SK-N-SH treated with all-trans-retinoic acid at 6 μM for 48 hours (cell line): ENCODE measurements at regions not wholly inside any gene's neighbourhood (a gene's known extent, or its start where the extent isn't known, plus 50 kb on each side); places are given as distances from the start of the nearest gene placed in this dataset.

Source experiments
- ATAC-seq: fragments of 200-7000 bp; cut with Tn5 transposase; 3 replicates; pipeline ENCODE4 v1.9.1; 2020; ENCODE audit warnings: mild to moderate bottlenecking, moderate library complexity
- ARNTL ChIP-seq: fragments of 450-650 bp; formaldehyde crosslinking; IDR thresholded peaks from 2 replicates; pipeline ENCODE4 v1.5.0; 2020; ENCODE audit warnings: low read depth, mild to moderate bottlenecking, moderate library complexity, borderline replicate concordance
- CSDC2 ChIP-seq: fragments of 250-450 bp; sonication (Bioruptor Pico); IDR thresholded peaks from 2 replicates; pipeline ENCODE4 v1.5.0; 2020; ENCODE audit warnings: mild to moderate bottlenecking, moderate library complexity
- ESRRG ChIP-seq: fragments of 250-450 bp; sonication (Bioruptor Pico); IDR thresholded peaks from 2 replicates; pipeline ENCODE4 v1.6.1; 2021; ENCODE audit warnings: mild to moderate bottlenecking
- GLIS3 ChIP-seq: fragments of 250-450 bp; sonication (Bioruptor Pico); IDR thresholded peaks from 2 replicates; pipeline ENCODE4 v1.5.0; 2020; ENCODE audit warnings: mild to moderate bottlenecking, moderate library complexity
- ISL1 ChIP-seq: fragments of 250-450 bp; sonication (Bioruptor Pico); IDR thresholded peaks from 2 replicates; pipeline ENCODE4 v2.1.2; 2022; ENCODE audit warnings: mild to moderate bottlenecking, moderate library complexity
- OSR1 ChIP-seq: fragments of 250-450 bp; sonication (Bioruptor Pico); IDR thresholded peaks from 2 replicates; pipeline ENCODE4 v1.8.0; 2022; ENCODE audit warnings: moderate library complexity, mild to moderate bottlenecking, inconsistent platforms
- PATZ1 ChIP-seq: fragments of 250-450 bp; sonication (Bioruptor Pico); IDR thresholded peaks from 2 replicates; pipeline ENCODE4 v1.8.0; 2020; ENCODE audit warnings: mild to moderate bottlenecking, moderate library complexity, borderline replicate concordance
- POU6F1 ChIP-seq: fragments of 250-450 bp; sonication (Bioruptor Pico); IDR thresholded peaks from 2 replicates; pipeline ENCODE4 v1.8.0; 2021; ENCODE audit warnings: low read depth, mild to moderate bottlenecking, moderate library complexity, borderline replicate concordance
- PPARA ChIP-seq: fragments of 250-450 bp; sonication (Bioruptor Pico); IDR thresholded peaks from 2 replicates; pipeline ENCODE4 v1.5.0; 2020; ENCODE audit warnings: mild to moderate bottlenecking, borderline replicate concordance
- TCF4 ChIP-seq: fragments of 250-450 bp; sonication (Bioruptor Pico); IDR thresholded peaks from 2 replicates; pipeline ENCODE4 v1.8.0; 2021; ENCODE audit warnings: mild to moderate bottlenecking, moderate library complexity, borderline replicate concordance
- TOX ChIP-seq: fragments of 250-450 bp; sonication (Bioruptor Pico); IDR thresholded peaks from 2 replicates; pipeline ENCODE4 v1.8.0; 2021; ENCODE audit warnings: mild to moderate bottlenecking, moderate library complexity, borderline replicate concordance
- TSHZ2 ChIP-seq: fragments of 250-450 bp; sonication (Bioruptor Pico); IDR thresholded peaks from 2 replicates; pipeline ENCODE4 v1.5.0; 2020; ENCODE audit warnings: mild to moderate bottlenecking, moderate library complexity
- ZC3H10 ChIP-seq: fragments of 250-450 bp; sonication (Bioruptor Pico); IDR thresholded peaks from 2 replicates; pipeline ENCODE4 v1.5.1; 2021; ENCODE audit warnings: mild to moderate bottlenecking, moderate library complexity
- ZFP30 ChIP-seq: fragments of 450-650 bp; formaldehyde crosslinking; IDR thresholded peaks from 2 replicates; pipeline ENCODE4 v1.5.0; 2022; ENCODE audit warnings: mild to moderate bottlenecking, moderate library complexity
- ZNF8 ChIP-seq: fragments of 450-650 bp; formaldehyde crosslinking; IDR thresholded peaks from 2 replicates; pipeline ENCODE4 v1.5.0; 2020; ENCODE audit warnings: mild to moderate bottlenecking, moderate library complexity
- TF ChIP-seq, protein P1 (sequence below): fragments of 250-450 bp; sonication (Bioruptor Pico); IDR thresholded peaks from 2 replicates; pipeline ENCODE4 v1.5.1; 2021; ENCODE audit warnings: mild to moderate bottlenecking, moderate library complexity

GRCh38 chr9:96071076-96071814 lies 195.8 kb downstream of the ERCC6L2 start:
- ATAC-seq = peak; percentile 95

GRCh38 chr9:96069629-96070220 lies 194.2 kb downstream of the ERCC6L2 start:
- ATAC-seq = no peak
- TF ChIP-seq ZC3H10 (CRISPR knock-in tag) = no peak
- no peak for TF ChIP-seq ZNF8 (CRISPR knock-in tag)
- no peak for TF ChIP-seq CSDC2 (CRISPR knock-in tag)
- no peak for TF ChIP-seq TOX (CRISPR knock-in tag)
- no peak for TF ChIP-seq GLIS3 (CRISPR knock-in tag)
- TF ChIP-seq ZFP30 (CRISPR knock-in tag) = no peak
- TF ChIP-seq OSR1 (CRISPR knock-in tag) = no peak
- TF ChIP-seq POU6F1 (CRISPR knock-in tag) = no peak
- no peak for TF ChIP-seq ISL1 (CRISPR knock-in tag)
- TF ChIP-seq PATZ1 (CRISPR knock-in tag) = no peak
- no peak for TF ChIP-seq ARNTL
- TF ChIP-seq, all 23 proteins: peak for 0

More at GRCh38 chr9:96071076-96071814, 195.8 kb downstream of the ERCC6L2 start:
- no peak for TF ChIP-seq POU6F1 (CRISPR knock-in tag)
- no peak for TF ChIP-seq TOX (CRISPR knock-in tag)
- no peak for TF ChIP-seq ESRRG (CRISPR knock-in tag)
- no peak for TF ChIP-seq CSDC2 (CRISPR knock-in tag)
- no peak for TF ChIP-seq ISL1 (CRISPR knock-in tag)
- TF ChIP-seq ZNF8 (CRISPR knock-in tag) = no peak
- TF ChIP-seq, protein P1, sequence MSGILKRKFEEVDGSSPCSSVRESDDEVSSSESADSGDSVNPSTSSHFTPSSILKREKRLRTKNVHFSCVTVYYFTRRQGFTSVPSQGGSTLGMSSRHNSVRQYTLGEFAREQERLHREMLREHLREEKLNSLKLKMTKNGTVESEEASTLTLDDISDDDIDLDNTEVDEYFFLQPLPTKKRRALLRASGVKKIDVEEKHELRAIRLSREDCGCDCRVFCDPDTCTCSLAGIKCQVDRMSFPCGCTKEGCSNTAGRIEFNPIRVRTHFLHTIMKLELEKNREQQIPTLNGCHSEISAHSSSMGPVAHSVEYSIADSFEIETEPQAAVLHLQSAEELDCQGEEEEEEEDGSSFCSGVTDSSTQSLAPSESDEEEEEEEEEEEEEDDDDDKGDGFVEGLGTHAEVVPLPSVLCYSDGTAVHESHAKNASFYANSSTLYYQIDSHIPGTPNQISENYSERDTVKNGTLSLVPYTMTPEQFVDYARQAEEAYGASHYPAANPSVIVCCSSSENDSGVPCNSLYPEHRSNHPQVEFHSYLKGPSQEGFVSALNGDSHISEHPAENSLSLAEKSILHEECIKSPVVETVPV = no peak
- TF ChIP-seq, all 23 proteins: peak for 0

DNA sequence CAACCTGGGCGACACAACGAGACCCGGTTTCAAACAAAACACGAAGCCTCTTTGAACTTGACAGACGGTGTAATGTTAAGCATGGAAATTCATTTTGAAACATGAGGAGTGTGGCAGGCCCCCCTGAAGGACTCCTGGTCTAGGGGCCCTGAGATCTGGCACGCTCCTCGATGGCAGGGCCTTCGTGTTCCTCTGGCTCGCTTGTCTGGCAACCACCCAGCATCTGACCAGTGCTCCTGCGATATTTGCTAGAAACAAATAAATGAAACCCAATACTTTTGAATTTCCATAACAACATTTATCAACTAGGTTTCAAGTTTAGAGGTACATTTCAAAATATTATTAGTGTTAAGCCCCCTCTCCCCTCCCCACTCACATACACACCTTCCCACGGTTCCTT lies 193.0 kb downstream of the ERCC6L2 start:
- no peak for ATAC-seq
- no peak for TF ChIP-seq POU6F1 (CRISPR knock-in tag)
- no peak for TF ChIP-seq TCF4 (CRISPR knock-in tag)
- no peak for TF ChIP-seq TSHZ2 (CRISPR knock-in tag)
- TF ChIP-seq PPARA (CRISPR knock-in tag) = no peak
